ENCODE measurements at regions not wholly inside any gene's neighbourhood (a gene's known extent, or its start where the extent isn't known, plus 50 kb on each side); places are given as distances from the start of the nearest gene placed in this dataset.

DNA sequence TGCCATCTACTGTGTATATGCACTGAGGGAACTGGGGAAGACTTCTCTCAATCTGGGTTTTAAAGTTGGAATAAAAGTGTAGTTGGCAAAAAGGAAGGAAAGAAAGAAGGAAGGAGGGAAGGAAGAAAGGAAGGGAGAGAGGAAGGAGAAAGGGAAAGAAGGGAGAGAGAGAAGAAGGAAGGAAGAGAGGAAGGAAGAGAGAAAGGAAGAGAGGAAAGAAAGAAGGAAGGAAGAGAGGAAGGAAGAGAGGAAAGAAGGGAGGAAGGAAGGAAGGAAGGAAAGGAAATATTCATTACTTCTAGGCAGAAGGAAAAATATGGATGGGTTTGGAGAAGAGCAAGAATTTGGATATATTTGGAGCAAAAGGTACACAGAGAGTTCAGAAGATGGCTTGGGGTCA lies 343.6 kb upstream of the AUTS2 start (continued):
- TF ChIP-seq, protein P1, sequence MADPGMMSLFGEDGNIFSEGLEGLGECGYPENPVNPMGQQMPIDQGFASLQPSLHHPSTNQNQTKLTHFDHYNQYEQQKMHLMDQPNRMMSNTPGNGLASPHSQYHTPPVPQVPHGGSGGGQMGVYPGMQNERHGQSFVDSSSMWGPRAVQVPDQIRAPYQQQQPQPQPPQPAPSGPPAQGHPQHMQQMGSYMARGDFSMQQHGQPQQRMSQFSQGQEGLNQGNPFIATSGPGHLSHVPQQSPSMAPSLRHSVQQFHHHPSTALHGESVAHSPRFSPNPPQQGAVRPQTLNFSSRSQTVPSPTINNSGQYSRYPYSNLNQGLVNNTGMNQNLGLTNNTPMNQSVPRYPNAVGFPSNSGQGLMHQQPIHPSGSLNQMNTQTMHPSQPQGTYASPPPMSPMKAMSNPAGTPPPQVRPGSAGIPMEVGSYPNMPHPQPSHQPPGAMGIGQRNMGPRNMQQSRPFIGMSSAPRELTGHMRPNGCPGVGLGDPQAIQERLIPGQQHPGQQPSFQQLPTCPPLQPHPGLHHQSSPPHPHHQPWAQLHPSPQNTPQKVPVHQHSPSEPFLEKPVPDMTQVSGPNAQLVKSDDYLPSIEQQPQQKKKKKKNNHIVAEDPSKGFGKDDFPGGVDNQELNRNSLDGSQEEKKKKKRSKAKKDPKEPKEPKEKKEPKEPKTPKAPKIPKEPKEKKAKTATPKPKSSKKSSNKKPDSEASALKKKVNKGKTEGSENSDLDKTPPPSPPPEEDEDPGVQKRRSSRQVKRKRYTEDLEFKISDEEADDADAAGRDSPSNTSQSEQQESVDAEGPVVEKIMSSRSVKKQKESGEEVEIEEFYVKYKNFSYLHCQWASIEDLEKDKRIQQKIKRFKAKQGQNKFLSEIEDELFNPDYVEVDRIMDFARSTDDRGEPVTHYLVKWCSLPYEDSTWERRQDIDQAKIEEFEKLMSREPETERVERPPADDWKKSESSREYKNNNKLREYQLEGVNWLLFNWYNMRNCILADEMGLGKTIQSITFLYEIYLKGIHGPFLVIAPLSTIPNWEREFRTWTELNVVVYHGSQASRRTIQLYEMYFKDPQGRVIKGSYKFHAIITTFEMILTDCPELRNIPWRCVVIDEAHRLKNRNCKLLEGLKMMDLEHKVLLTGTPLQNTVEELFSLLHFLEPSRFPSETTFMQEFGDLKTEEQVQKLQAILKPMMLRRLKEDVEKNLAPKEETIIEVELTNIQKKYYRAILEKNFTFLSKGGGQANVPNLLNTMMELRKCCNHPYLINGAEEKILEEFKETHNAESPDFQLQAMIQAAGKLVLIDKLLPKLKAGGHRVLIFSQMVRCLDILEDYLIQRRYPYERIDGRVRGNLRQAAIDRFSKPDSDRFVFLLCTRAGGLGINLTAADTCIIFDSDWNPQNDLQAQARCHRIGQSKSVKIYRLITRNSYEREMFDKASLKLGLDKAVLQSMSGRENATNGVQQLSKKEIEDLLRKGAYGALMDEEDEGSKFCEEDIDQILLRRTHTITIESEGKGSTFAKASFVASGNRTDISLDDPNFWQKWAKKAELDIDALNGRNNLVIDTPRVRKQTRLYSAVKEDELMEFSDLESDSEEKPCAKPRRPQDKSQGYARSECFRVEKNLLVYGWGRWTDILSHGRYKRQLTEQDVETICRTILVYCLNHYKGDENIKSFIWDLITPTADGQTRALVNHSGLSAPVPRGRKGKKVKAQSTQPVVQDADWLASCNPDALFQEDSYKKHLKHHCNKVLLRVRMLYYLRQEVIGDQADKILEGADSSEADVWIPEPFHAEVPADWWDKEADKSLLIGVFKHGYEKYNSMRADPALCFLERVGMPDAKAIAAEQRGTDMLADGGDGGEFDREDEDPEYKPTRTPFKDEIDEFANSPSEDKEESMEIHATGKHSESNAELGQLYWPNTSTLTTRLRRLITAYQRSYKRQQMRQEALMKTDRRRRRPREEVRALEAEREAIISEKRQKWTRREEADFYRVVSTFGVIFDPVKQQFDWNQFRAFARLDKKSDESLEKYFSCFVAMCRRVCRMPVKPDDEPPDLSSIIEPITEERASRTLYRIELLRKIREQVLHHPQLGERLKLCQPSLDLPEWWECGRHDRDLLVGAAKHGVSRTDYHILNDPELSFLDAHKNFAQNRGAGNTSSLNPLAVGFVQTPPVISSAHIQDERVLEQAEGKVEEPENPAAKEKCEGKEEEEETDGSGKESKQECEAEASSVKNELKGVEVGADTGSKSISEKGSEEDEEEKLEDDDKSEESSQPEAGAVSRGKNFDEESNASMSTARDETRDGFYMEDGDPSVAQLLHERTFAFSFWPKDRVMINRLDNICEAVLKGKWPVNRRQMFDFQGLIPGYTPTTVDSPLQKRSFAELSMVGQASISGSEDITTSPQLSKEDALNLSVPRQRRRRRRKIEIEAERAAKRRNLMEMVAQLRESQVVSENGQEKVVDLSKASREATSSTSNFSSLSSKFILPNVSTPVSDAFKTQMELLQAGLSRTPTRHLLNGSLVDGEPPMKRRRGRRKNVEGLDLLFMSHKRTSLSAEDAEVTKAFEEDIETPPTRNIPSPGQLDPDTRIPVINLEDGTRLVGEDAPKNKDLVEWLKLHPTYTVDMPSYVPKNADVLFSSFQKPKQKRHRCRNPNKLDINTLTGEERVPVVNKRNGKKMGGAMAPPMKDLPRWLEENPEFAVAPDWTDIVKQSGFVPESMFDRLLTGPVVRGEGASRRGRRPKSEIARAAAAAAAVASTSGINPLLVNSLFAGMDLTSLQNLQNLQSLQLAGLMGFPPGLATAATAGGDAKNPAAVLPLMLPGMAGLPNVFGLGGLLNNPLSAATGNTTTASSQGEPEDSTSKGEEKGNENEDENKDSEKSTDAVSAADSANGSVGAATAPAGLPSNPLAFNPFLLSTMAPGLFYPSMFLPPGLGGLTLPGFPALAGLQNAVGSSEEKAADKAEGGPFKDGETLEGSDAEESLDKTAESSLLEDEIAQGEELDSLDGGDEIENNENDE (IDR thresholded peaks at IDR 0.05; ENCODE audit: insufficient replicate concordance, low read length): no peak
- TF ChIP-seq GABPA (IDR thresholded peaks at IDR 0.05; ENCODE audit: borderline replicate concordance, insufficient read depth, low read length): no peak
- TF ChIP-seq, protein P2, sequence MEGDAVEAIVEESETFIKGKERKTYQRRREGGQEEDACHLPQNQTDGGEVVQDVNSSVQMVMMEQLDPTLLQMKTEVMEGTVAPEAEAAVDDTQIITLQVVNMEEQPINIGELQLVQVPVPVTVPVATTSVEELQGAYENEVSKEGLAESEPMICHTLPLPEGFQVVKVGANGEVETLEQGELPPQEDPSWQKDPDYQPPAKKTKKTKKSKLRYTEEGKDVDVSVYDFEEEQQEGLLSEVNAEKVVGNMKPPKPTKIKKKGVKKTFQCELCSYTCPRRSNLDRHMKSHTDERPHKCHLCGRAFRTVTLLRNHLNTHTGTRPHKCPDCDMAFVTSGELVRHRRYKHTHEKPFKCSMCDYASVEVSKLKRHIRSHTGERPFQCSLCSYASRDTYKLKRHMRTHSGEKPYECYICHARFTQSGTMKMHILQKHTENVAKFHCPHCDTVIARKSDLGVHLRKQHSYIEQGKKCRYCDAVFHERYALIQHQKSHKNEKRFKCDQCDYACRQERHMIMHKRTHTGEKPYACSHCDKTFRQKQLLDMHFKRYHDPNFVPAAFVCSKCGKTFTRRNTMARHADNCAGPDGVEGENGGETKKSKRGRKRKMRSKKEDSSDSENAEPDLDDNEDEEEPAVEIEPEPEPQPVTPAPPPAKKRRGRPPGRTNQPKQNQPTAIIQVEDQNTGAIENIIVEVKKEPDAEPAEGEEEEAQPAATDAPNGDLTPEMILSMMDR (IDR thresholded peaks at IDR 0.05; ENCODE audit: control extremely low read depth in 1 of 3, insufficient read depth in 1 of 3, low read depth in 1 of 3, low read length in 3 of 3): no peak
- TF ChIP-seq CBX5 (IDR thresholded peaks at IDR 0.05; ENCODE audit: low read depth, low read length): no peak
- no peak for TF ChIP-seq KDM5A (IDR thresholded peaks at IDR 0.05; ENCODE audit: low read length)
- TF ChIP-seq SP4 (IDR thresholded peaks at IDR 0.05; ENCODE audit: low read length): no peak
- TF ChIP-seq HDAC2 (IDR thresholded peaks at IDR 0.05; ENCODE audit: borderline replicate concordance in 1 of 2, low read depth in 2 of 2, low read length in 2 of 2): no peak
- TF ChIP-seq SUZ12 (IDR thresholded peaks at IDR 0.05; ENCODE audit: low read length): no peak
- TF ChIP-seq MAFK (IDR thresholded peaks at IDR 0.05; ENCODE audit: low read depth, low read length): no peak

Measured in H1 (cell line).